Thyroid gland (tissue), 4 donors: ENCODE measurements at regions not wholly inside any gene's neighbourhood (a gene's known extent, or its start where the extent isn't known, plus 50 kb on each side); places are given as distances from the start of the nearest gene placed in this dataset.

Experiments
- CTCF ChIP-seq, 6 experiments: fragments of 200-600 bp in 3 of 6; fragments of 450-650 bp in 3 of 6; sonication (generic) in 3 of 6; IDR thresholded peaks; one replicate each; pipeline ENCODE4 v1.5.1; 2016 to 2019; ENCODE audit warnings: antibody characterized with exemption in 6 of 6, mild to moderate bottlenecking in 2 of 6, inconsistent platforms in 1 of 6, moderate library complexity in 1 of 6
- POLR2A ChIP-seq, 2 donors: fragments of 450-650 bp; IDR thresholded peaks; one replicate each; pipeline ENCODE4 v1.6.1; 2017; ENCODE audit warnings: antibody characterized with exemption in 2 of 2, mild to moderate bottlenecking in 2 of 2, moderate library complexity in 1 of 2

GRCh38 chr2:155176345-155176744, 477.9 kb downstream of the KCNJ3 start:
- TF ChIP-seq CTCF (IDR thresholded peaks at IDR 0.05) (no peak), POLR2A (IDR thresholded peaks at IDR 0.05) (no peak)
